Prostate gland (tissue), 2 donors: ENCODE measurements at regions not wholly inside any gene's neighbourhood (a gene's known extent, or its start where the extent isn't known, plus 50 kb on each side); places are given as distances from the start of the nearest gene placed in this dataset.

ENCODE experiments used
- DNase-seq: peaks from one replicate; pipeline ENCODE4 v3.0.0-alpha.2; 2019; ENCODE audit warnings: low spot score
- H3K27ac ChIP-seq, 2 donors: fragments of 200-600 bp; sonication (generic); 2 replicates each; pipeline ENCODE4 v1.5.1; 2017 to 2019
- H3K27me3 ChIP-seq: fragments of 200-600 bp; sonication (generic); replicated peaks from 2 replicates; pipeline ENCODE4 v1.5.1; 2019; ENCODE audit not compliant: insufficient read depth
- H3K36me3 ChIP-seq, 2 donors: fragments of 200-600 bp; sonication (generic); 1 replicate in 1 of 2; 2 replicates in 1 of 2; pipeline versions ENCODE4 v1.5.1 to v1.8.1; 2017 to 2019
- H3K4me1 ChIP-seq: fragments of 200-600 bp; sonication (generic); replicated peaks from 2 replicates; pipeline ENCODE4 v1.5.1; 2019
- H3K4me3 ChIP-seq, 2 donors: fragments of 200-600 bp; sonication (generic); 2 replicates each; pipeline ENCODE4 v1.5.1; 2017 to 2019
- H3K9me3 ChIP-seq: fragments of 200-600 bp; sonication (generic); 2 replicates; pipeline ENCODE4 v1.5.1; 2017
- CTCF ChIP-seq, 4 experiments: fragments of 200-600 bp in 2 of 4; fragments of 450-650 bp in 2 of 4; sonication (generic) in 2 of 4; IDR thresholded peaks; 1 replicate in 3 of 4; 2 replicates in 1 of 4; pipeline ENCODE4 v1.5.1; 2016 to 2019; ENCODE audit warnings: antibody characterized with exemption in 4 of 4, mild to moderate bottlenecking in 2 of 4, moderate library complexity in 2 of 4
- POLR2A ChIP-seq: fragments of 450-650 bp; IDR thresholded peaks from one replicate; pipeline ENCODE4 v1.6.1; 2016; ENCODE audit warnings: antibody characterized with exemption, mild to moderate bottlenecking
- POLR2AphosphoS5 ChIP-seq: sonication (generic); formaldehyde crosslinking; IDR thresholded peaks from one replicate; pipeline ENCODE4 v1.6.1; 2017; ENCODE audit warnings: antibody characterized with exemption
- WGBS: methylation state at CpG from one replicate; pipeline ENCODE4 v1.1.5; 2018; 5-methylcytosine and 5-hydroxymethylcytosine counted together
- intact Hi-C: fragments of 100-400 bp; cut with DNase I; formaldehyde crosslinking; loops from one replicate; pipeline ENCODE4 v1.14.2; 2022

- WGBS = 78% methylated on average over 9 of the region's 9 CpGs
- no peak for DNase-seq
Measured at GRCh38 chr4:26039639-26040359, 125.8 kb downstream of the SMIM20 start.

GRCh38 chr4:26044524-26044923 lies 130.5 kb downstream of the SMIM20 start:
- Histone ChIP-seq H3K27ac (no peak overlapping the region), H3K27me3 (no peaks in the 10 kb centered on the region), H3K9me3 (no peaks in the 10 kb centered on the region), H3K4me1 (no peaks in the 10 kb centered on the region), H3K36me3 (no peaks in the 10 kb centered on the region), H3K4me3 (no peak overlapping the region)
- WGBS = 55% methylated on average over 2 of the region's 2 CpGs
- TF ChIP-seq POLR2A (no peak), CTCF (IDR thresholded peaks at IDR 0.05) (no peak), POLR2AphosphoS5 (no peak)
- no peak for DNase-seq
- intact Hi-C loops = no loop called here

More at GRCh38 chr4:26039639-26040359, 125.8 kb downstream of the SMIM20 start:
- Histone ChIP-seq H3K4me3 (no peak overlapping the region), H3K27ac (no peak overlapping the region), H3K4me1 (no peaks in the 10 kb centered on the region), H3K36me3 (no peaks in the 10 kb centered on the region), H3K27me3 (no peaks in the 10 kb centered on the region), H3K9me3 (no peaks in the 10 kb centered on the region)
- TF ChIP-seq CTCF (IDR thresholded peaks at IDR 0.05) = no peak
- TF ChIP-seq POLR2AphosphoS5 = no peak
- no peak for TF ChIP-seq POLR2A
- intact Hi-C loops = no loop called here

- no peak overlapping the region for H3K27ac ChIP-seq
- DNase-seq = no peak
- TF ChIP-seq POLR2AphosphoS5 = no peak
- TF ChIP-seq CTCF (IDR thresholded peaks at IDR 0.05) = no peak
- TF ChIP-seq POLR2A = no peak
- no peaks in the 10 kb centered on the region for H3K4me1 ChIP-seq
- WGBS = 92% methylated on average over 4 of the region's 4 CpGs
- intact Hi-C loops = no loop called here
- no peaks in the 10 kb centered on the region for H3K36me3 ChIP-seq
- H3K27me3 ChIP-seq = no peaks in the 10 kb centered on the region
- H3K9me3 ChIP-seq = no peaks in the 10 kb centered on the region
- H3K4me3 ChIP-seq = no peak overlapping the region
Measured at GRCh38 chr4:26044983-26045382, 131.0 kb downstream of the SMIM20 start.

GRCh38 chr4:26047795-26048194 lies 133.8 kb downstream of the SMIM20 start:
- Histone ChIP-seq H3K4me3 (no peak overlapping the region), H3K4me1 (no peaks in the 10 kb centered on the region), H3K36me3 (no peaks in the 10 kb centered on the region), H3K27me3 (no peaks in the 10 kb centered on the region), H3K9me3 (no peaks in the 10 kb centered on the region), H3K27ac (peak overlapping the region; percentile 47 to 57)
- no peak for TF ChIP-seq POLR2AphosphoS5
- no peak for TF ChIP-seq CTCF (IDR thresholded peaks at IDR 0.05)
- TF ChIP-seq POLR2A = no peak
- WGBS = 98% methylated on average over 5 of the region's 5 CpGs
- DNase-seq = no peak
- intact Hi-C loops = no loop called here

- peak; percentile 34 for DNase-seq
- no peaks in the 10 kb centered on the region for H3K4me1 ChIP-seq
- WGBS = 32% methylated on average over 12 of the region's 12 CpGs
Measured at GRCh38 chr4:26048378-26048882, 134.4 kb downstream of the SMIM20 start.

More at GRCh38 chr4:26048378-26048882, 134.4 kb downstream of the SMIM20 start:
- peak overlapping the region; percentile 47 to 57 for H3K27ac ChIP-seq
- intact Hi-C loops = no loop called here
- H3K27me3 ChIP-seq = no peaks in the 10 kb centered on the region
- no peak overlapping the region for H3K4me3 ChIP-seq
- H3K36me3 ChIP-seq = no peaks in the 10 kb centered on the region
- H3K9me3 ChIP-seq = no peaks in the 10 kb centered on the region
- TF ChIP-seq POLR2AphosphoS5 (peak; percentile 56), POLR2A (no peak)
